Forelimb muscle (tissue), 1 donor: ENCODE measurements at regions not wholly inside any gene's neighbourhood (a gene's known extent, or its start where the extent isn't known, plus 50 kb on each side); places are given as distances from the start of the nearest gene placed in this dataset.

Experiments
- DNase-seq: peaks from one replicate; pipeline ENCODE4 v3.0.0-alpha.2; 2013; ENCODE audit warnings: low read depth

GRCh38 chr2:145344076-145344724, 824.3 kb upstream of the ZEB2 start:
- no peak for DNase-seq

GRCh38 chr2:145343287-145343686, 823.4 kb upstream of the ZEB2 start:
- no peak for DNase-seq

DNA sequence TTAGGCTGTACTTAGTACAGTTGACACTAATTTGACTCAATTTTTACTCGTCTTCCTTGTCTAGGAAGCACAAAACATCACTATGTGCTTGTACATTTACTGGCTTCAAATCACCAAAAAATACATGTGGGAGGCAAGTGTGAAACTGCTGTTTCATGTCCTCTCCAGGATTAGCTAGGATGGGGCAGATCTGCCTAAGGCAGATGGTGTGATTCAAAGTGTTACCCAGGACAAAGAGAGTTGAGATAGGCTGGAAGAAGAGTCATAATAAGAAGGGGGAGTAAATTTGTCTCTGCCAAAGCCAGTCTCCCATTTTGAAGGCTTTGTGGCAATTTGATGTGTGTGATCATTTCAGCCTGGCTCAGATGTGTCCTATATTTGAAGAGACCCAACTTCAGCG, 821.6 kb upstream of the ZEB2 start:
- no peak for DNase-seq

DNA sequence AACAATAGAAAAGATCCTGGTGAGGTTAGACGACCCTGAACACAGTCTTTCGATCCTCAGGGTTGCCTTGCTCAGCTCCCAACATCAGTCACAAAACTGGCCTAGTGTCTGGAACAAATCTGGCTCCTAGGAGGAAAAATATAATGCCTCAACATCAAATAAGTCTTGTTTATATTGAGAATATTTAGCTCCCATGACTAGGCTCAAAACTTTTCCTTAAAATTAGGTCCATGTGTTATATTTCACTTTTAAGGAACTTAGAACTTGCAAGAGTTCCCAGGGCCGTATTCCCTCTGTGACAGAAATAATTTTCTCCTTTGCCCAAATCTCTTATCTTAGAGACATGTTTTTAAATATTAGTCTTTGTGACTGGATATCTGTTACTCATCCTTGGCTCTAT, 819.7 kb upstream of the ZEB2 start:
- DNase-seq = no peak

- no peak for DNase-seq
Measured at GRCh38 chr2:145332210-145332898, 812.4 kb upstream of the ZEB2 start.

GRCh38 chr2:145329971-145330370, 810.1 kb upstream of the ZEB2 start:
- DNase-seq = no peak

- no peak for DNase-seq
Measured at GRCh38 chr2:145325485-145325884, 805.6 kb upstream of the ZEB2 start.

DNA sequence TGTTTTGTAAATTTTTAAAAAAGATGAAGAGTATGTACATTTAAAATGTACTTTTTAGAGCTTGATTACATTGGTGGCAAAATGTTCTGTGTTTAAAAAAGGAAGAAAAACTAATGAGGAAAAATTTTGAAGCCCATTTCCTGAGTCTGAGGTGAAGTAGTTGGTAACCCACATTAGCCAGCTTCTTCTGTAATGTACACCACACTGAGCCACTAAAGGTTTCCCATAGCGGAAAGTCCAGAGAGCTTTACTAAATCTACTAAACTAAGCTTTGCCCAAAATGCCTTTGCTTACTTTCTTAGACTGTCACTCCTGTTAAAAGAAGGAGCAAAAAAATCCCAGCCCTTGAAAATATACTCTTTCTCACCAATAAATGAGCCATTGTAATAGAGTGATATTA, 804.8 kb upstream of the ZEB2 start:
- no peak for DNase-seq

DNA sequence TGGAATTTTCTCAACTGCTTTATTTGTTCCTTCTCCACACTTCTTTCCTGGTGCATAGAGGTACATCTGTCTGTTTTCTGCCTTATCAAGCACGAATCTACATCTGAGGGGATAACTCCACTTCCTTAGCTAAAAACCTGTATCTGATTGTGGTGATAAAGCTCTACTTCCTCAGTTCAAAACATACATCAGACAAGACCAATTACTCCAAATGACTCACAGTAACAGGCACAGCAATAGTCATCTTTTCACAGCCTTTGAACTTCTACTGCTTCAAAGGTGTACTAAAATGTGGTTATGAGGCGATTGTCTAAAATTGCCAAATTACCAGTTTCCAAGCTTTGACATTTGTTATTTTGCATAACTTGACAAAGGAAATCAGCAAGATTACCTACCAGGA, 803.6 kb upstream of the ZEB2 start:
- DNase-seq = no peak

GRCh38 chr2:145321344-145321743, 801.4 kb upstream of the ZEB2 start:
- no peak for DNase-seq

GRCh38 chr2:145316496-145316895, 796.6 kb upstream of the ZEB2 start:
- no peak for DNase-seq

DNA sequence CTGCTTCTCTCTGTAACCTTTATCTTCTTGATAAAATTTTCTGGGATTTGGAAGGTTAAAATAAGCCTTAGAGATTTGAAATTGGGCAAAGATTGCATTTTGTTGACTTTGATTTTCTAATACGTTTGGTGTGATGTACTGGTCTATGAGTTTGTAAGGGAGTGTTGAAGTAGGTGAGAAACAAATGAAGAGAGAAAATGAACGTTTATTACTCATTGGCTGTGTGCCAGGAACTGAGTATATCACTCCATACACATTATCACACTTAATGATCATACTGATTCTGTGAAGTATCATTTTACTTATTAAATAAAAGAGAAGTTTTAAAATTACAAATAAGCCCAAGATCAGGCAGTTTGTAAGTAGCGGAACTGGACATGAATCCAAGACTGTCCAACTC, 795.1 kb upstream of the ZEB2 start:
- no peak for DNase-seq

DNA sequence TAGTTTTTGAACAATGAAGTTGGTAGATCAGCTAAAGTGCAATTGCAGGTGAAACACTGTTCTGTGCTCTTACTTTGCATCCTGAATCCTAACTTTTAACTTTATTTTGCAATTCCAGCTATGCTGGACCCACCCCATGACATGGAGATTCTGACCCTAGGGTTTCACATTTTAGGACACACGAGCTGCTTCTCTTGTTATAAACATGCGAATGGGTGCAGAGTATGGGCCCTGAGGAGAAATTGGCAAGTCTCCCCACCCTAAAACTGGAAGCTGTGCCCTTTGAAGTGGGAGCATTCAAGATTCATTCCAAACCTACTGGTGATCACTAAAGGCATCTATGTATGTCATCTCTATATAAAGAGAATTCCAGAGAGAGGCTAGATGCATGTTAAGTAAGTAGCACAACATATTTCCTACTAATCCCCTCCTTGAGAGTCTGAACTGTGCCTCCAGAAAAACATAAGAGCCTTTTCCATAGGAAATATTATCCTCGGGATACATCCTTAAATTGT, 794.3 kb upstream of the ZEB2 start:
- no peak for DNase-seq

- no peak for DNase-seq
Measured at GRCh38 chr2:145305889-145306288, 786.0 kb upstream of the ZEB2 start.

DNA sequence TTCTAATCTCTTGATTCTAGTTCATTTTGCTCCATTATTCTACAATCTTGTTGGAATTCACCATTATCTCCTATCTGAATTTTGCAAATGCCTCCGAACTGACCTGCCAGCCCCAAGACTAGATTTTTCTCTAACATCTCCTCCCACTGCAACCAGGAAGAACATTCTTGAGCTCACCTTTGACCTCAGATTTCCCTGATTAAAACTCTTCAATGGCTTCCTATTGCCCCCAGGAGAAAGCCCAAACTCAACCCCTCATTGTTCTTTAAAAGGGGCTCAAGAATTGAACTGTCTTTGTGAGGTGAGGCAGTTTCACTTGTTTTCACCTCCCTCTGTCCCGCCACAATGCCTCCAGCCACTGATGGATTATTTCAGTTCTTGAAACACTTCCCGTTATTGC, 784.6 kb upstream of the ZEB2 start:
- DNase-seq = no peak

- no peak for DNase-seq
Measured at GRCh38 chr2:145303536-145303935, 783.6 kb upstream of the ZEB2 start.

GRCh38 chr2:145302886-145303285, 783.0 kb upstream of the ZEB2 start:
- DNase-seq = peak; percentile 71

DNA sequence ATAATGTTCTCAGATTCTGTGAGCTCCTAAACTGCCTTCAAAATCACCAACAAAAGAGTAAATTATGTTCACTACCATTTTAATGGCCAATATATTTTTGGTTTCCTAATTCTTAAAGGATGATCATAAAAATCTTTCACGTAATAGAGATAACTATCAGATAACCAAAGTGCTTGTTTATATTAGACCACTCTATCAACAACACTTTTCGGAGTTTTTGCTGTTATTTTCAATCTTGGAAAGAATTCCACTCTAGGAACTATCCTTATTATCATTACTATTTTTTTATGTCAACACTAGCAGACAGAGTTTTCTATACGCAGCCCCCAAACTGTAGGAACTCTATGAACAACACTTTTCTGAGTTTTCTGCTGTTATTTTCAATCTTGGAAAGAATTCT, 782.5 kb upstream of the ZEB2 start:
- no peak for DNase-seq

DNA sequence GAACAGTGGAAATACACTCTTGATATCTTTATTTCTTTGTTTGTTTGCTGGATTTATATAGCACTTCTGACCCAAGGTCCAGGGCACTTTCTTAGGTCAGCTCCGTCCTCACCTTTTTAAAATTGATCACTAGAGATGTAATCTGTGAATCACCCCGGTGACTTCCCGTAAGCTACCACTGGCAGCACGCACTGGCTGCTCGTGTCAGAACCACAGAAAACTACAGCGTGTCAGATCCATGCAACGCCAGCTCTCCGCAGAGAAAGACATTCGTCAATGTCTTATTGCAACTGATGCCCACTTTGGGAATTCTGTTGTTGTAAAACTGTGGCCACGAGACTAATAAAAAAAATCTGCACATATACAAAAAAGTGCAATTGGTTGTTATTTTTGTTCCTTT, 779.4 kb upstream of the ZEB2 start:
- no peak for DNase-seq

GRCh38 chr2:145292166-145292565, 772.2 kb upstream of the ZEB2 start:
- DNase-seq = no peak

GRCh38 chr2:145290986-145291385, 771.1 kb upstream of the ZEB2 start:
- no peak for DNase-seq

DNA sequence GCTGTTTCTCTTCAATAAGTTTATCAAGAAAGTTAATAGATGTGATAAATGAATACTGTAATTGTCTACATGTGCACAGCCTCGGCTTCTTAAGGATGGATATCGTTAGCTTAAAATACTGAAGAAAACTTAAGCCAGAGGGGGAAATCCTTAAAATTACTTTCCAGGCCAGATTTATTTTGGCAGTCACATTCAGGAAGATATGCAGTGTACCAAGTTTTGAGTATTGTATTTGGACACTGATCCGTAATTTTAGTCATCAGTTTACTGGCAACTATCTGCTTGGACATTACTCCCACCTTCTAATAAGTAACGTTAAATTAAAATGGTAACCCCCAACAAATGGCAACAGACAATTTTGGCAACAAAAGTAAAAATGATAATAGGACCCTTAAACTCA, 770.0 kb upstream of the ZEB2 start:
- no peak for DNase-seq

DNA sequence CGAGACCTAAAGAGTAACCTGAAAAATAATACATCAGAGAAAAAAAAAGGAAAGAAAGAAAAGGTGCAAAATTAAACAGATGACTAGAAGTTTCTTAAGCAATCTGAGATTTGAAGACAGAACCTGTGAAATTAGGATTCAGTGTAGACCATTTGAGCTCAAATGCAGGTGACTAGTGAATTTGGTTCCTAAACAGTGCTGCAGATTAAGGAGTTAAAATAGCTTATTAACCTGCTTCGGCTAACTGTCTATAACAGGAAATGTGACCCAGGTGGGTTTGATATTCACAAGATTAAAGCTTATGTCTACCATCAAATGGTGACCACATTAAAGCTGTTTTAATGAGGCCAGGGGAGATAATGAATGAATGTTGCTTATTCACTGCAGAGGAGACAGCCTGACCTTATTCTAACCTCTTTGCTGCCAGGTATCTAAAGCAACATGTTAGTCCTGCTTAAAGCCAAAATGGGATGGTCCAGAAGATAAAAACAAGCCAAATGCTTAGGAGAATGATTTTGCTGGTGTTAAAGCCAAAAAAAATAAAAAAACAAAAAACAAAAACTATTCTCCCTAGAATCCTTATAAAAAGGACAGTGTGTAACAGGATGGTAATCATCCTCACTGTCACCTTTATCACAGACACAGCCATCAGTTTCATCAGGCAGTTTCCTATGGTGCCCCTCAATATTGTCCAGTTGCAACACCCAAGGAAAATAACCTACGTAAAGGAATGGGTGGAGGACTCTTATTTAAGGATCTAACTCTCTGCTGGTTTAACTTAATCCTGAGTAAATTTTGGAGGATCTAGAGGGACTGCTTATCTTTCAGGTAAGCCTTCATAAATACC, 769.0 kb upstream of the ZEB2 start:
- DNase-seq = no peak
